GM10248 (cell line): ENCODE measurements at regions not wholly inside any gene's neighbourhood (a gene's known extent, or its start where the extent isn't known, plus 50 kb on each side); places are given as distances from the start of the nearest gene placed in this dataset.
"Not testable (repeated sequence)": the region's sequence is repeated elsewhere in the genome, so short reads cannot be mapped to it uniquely, and the experiment has no call there.

Source experiments
- CTCF ChIA-PET: fragments of 300-600 bp; sonication (Branson Sonifier 250); formaldehyde crosslinking; extraction: SDS; loops from one replicate; lab custom pipeline; 2021; ENCODE audit warnings: antibody characterized with exemption; lab: Yijun Ruan, JAX
- POLR2A ChIA-PET: fragments of 350-650 bp; sonication (Branson Sonifier 250); formaldehyde crosslinking; extraction: SDS; loops from one replicate; lab custom pipeline; 2020; ENCODE audit warnings: antibody characterized with exemption; lab: Yijun Ruan, JAX
- DNase-seq: peaks from one replicate; pipeline ENCODE4 v3.0.0; 2012; ENCODE audit errors: extremely low spot score
- TF ChIP-seq, protein P1 (sequence below): IDR thresholded peaks from 2 replicates; pipeline ENCODE4 v1.5.1; 2012; ENCODE audit warnings: mild to moderate bottlenecking, low read depth; ENCODE audit errors: extremely low read depth, missing control alignments, control extremely low read depth

DNA sequence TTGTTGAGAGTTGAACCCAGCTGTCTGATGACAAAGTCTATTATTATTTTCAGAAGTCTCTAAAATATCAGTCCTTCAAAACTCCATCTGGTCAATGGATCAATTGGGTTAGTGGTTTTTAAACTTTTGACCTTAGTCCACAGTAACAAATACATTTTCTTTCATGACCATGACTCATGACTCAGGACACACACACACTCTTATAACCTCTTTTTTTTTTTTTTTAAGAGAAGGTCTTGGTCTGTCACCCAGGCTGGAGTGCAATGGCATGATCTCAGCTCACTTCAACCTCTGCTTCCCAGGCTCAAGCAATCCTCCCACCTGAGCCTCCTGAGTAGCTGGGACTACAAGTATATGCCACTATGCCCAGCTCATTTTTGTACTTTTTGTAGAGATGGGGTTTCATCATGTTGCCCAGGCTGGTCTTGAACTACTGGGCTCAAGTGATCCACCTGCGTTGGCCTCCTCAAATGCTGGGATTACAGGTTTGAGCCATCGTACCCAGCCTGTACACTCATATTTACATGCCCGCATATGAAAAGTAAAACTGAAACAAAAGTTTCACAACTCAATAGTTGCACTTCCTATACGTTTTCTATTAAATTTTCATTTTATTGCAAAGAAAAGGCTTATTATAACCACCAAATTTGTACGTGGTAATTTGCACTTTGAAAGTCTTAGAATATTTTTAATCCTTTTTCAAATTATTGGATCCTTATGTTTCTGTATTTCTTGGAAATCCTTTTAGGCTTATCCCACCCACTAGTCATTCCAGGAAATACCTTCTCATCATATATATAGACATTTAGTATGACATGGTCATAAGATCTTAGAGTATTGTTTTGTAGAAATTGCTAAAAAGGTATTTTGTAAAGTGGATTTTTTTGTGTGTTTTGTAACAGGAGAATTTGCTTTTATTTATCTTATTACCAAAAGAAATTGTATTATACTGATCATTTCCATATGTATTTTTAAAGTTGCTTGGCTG, 199.0 kb downstream of the LPIN1 start:
- ChIA-PET POLR2A (no interaction called here), CTCF (no interaction called here)
- DNase-seq: no peak
- TF ChIP-seq, protein P1, sequence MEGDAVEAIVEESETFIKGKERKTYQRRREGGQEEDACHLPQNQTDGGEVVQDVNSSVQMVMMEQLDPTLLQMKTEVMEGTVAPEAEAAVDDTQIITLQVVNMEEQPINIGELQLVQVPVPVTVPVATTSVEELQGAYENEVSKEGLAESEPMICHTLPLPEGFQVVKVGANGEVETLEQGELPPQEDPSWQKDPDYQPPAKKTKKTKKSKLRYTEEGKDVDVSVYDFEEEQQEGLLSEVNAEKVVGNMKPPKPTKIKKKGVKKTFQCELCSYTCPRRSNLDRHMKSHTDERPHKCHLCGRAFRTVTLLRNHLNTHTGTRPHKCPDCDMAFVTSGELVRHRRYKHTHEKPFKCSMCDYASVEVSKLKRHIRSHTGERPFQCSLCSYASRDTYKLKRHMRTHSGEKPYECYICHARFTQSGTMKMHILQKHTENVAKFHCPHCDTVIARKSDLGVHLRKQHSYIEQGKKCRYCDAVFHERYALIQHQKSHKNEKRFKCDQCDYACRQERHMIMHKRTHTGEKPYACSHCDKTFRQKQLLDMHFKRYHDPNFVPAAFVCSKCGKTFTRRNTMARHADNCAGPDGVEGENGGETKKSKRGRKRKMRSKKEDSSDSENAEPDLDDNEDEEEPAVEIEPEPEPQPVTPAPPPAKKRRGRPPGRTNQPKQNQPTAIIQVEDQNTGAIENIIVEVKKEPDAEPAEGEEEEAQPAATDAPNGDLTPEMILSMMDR: no peak

DNA sequence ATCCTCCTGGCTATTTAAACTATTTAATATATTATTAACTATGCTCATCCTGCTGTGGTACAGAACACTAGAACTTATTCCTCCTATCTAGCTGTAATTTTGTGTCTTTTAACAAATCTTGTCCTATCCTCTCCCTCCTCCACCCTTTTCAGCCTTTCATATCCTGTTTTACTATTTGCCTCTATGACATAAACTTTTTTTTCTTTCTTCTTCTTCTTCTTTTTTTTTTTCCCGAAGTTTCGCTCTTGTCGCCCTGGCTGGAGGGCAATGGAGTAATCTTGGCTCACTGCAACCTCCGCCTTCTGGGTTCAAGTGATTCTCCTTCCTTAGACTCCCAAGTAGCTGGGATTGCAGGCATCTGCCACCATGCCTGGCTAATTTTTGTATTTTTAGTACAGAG, 201.5 kb downstream of the LPIN1 start:
- CTCF ChIA-PET: no interaction called here

DNA sequence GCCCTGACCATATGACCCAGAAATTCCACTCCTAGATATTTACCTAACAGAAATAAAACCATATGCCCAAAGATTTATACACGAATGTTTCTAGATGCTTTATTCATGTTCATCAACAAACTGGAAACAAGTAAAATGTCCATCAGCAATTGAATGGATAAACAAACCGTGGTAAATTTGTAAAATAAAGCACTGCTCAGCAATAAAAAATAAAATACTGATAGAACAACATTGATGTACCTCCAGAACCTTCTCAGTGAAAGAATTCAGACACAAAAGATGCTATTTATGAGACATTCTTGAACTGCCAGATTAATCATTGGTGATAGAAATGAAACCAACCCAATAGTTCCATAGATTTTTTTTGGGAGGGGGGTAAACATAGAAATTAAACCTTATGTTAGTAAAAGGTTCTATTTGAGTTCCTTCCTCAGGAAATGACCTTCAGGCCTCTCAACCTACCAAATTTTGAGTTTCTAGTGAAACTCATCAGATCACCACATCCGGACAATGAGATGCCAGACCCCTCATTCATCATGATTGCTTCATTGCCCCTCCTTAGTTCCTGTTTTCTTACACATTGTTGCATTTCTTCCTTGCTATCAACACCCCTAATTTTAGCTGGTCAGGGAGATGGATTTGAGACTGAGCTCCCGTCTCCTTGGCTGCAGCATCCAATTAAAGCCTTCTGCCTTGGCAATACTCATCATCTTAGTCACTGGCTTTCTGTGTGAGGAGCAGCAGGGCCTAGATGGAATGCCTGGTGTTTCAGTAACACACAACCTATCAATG, 203.5 kb downstream of the LPIN1 start:
- ChIA-PET POLR2A (no interaction called here), CTCF (no interaction called here)
- TF ChIP-seq, protein P1: no peak
- DNase-seq: no peak

More for the DNA sequence above, 201.5 kb downstream of the LPIN1 start:
- DNase-seq: no peak
- POLR2A ChIA-PET: no interaction called here
- TF ChIP-seq, protein P1: no peak

DNA sequence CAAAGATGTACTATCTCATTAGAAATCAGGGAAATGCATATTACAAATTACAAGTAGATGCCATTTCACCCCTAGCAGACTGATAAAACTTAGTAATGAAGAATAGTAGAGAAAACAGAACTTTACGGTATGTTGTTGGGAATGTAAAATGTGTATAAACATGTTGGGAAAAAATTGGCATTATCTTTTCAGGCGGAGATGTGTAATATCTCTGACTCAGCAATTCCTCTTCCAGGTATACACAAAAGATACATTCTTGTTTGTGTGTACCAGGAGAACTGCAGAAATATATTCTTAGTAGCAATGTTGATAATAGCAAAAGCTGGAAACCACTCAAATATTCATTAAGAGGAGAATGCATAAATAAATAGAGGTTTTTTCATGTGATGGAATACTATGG, 204.5 kb downstream of the LPIN1 start:
- POLR2A ChIA-PET: no interaction called here
- CTCF ChIA-PET: no interaction called here

DNA sequence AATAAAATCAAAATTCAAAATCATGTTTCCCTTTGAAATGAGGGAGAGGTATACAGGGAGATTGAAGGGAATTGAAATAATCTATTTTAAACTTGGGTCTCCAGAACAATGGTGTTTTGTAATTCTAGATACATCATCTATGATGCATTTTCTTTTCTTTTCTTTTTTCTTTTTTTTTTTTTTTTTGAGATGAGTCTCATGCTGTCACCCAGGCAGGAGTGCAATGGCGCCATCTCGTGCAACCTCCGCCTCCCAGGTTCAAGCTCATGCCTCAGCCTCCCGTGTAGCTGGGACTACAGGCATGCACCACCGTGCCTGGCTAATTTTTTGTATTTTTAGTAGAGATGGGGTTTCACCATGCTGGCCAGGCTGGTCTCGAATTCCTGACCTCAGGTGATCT, 205.1 kb downstream of the LPIN1 start:
- POLR2A ChIA-PET, DNase-seq: not testable (repeated sequence)
- CTCF ChIA-PET: interaction anchor here (0.9 kb wide), 1 partner anchor 55 kb away, joined by 3 read pairs; no protein-coding TSS in a partner anchor

More for the DNA sequence above, 204.5 kb downstream of the LPIN1 start:
- TF ChIP-seq, protein P1: no peak
- no peak for DNase-seq

DNA sequence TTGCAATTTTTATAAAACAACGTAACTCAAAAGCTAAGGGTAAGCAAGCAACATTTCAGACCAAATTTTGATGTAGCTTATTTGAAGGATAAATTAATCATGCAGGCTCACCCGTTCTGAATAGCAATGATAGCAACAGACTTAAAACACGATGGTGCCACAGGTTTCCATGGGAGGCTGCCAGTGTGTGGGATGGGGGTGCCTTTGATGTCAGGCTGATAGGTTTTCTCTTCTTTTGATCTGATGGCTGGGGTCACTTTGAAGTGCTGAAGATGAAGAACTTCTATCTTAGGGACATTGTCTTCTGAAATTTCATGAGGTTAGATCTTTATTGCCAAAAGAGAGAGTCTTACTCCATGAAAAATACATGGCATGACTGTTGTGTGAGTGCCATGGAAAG, 206.8 kb downstream of the LPIN1 start:
- CTCF ChIA-PET: no interaction called here
- POLR2A ChIA-PET: no interaction called here
- DNase-seq: no peak
- TF ChIP-seq, protein P1: no peak
